GM10266 (cell line): ENCODE measurements at regions not wholly inside any gene's neighbourhood (a gene's known extent, or its start where the extent isn't known, plus 50 kb on each side); places are given as distances from the start of the nearest gene placed in this dataset.

Source experiments
- DNase-seq: peaks from one replicate; pipeline ENCODE4 v3.0.0; 2012; ENCODE audit errors: extremely low spot score
- CTCF ChIP-seq: IDR thresholded peaks from 2 replicates; pipeline ENCODE4 v1.5.1; 2012; ENCODE audit warnings: mild to moderate bottlenecking, low read depth; ENCODE audit not compliant: control insufficient read depth, insufficient read depth; ENCODE audit errors: missing control alignments

- no peak for DNase-seq
- no peak for TF ChIP-seq CTCF
These were observed 987.1 kb upstream of the CADM2 start for GRCh38 chr3:83971666-83972065.

GRCh38 chr3:84008623-84009022, 950.2 kb upstream of the CADM2 start:
- no peak for DNase-seq
- no peak for TF ChIP-seq CTCF

- TF ChIP-seq CTCF, result no peak
- DNase-seq, result no peak
These were observed 934.9 kb upstream of the CADM2 start for GRCh38 chr3:84023842-84024241.

GRCh38 chr3:84039099-84039498, 919.7 kb upstream of the CADM2 start:
- DNase-seq, result no peak
- no peak for TF ChIP-seq CTCF

- TF ChIP-seq CTCF, result no peak
- no peak for DNase-seq
These were observed 916.2 kb upstream of the CADM2 start for GRCh38 chr3:84042399-84043106.

- no peak for TF ChIP-seq CTCF
- DNase-seq, result no peak
These were observed 891.9 kb upstream of the CADM2 start for GRCh38 chr3:84066915-84067314.

GRCh38 chr3:84073664-84074063, 885.1 kb upstream of the CADM2 start:
- no peak for DNase-seq
- TF ChIP-seq CTCF, result no peak
